GM18505 (cell line): ENCODE measurements at regions not wholly inside any gene's neighbourhood (a gene's known extent, or its start where the extent isn't known, plus 50 kb on each side); places are given as distances from the start of the nearest gene placed in this dataset.

Source experiments
- ATAC-seq: cut with Tn5 transposase; IDR thresholded peaks from one replicate; pipeline ENCODE4 v1.9.1; 2021; ENCODE audit not compliant: unreplicated experiment
- POLR2A ChIP-seq: IDR thresholded peaks from 4 replicates; pipeline ENCODE4 v1.6.1; 2011; ENCODE audit warnings: borderline replicate concordance; ENCODE audit not compliant: insufficient read depth, insufficient read length; ENCODE audit errors: extremely low read depth

GRCh38 chr13:106145997-106146864 is 389.2 kb downstream of the EFNB2 start:
- no peak for TF ChIP-seq POLR2A

DNA sequence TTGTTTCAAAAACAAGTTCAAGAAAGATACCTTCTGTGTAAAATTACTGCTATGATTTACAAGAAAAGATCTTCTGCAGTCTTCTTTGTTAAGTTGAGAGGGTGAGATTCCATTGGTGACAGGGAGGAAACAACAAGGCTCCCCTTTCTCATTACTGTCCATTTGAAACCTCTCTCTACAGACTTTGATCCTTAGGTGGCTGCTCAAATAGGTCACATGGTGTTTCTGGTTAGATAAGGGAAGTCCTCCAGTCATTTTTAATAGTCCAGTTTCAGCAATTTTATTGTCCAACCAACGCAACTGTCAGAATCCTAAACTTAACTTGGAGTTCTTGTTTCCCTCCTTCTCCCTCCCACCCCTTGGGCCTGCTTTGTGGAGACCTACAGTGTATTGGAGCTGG is 390.4 kb downstream of the EFNB2 start:
- TF ChIP-seq POLR2A: no peak

More at GRCh38 chr13:106145997-106146864, 389.2 kb downstream of the EFNB2 start:
- no peak for ATAC-seq

GRCh38 chr13:106143930-106144709 is 391.3 kb downstream of the EFNB2 start:
- no peak for ATAC-seq
- no peak for TF ChIP-seq POLR2A

More for the DNA sequence above, 390.4 kb downstream of the EFNB2 start:
- no peak for ATAC-seq

- no peak for TF ChIP-seq POLR2A
- no peak for ATAC-seq
Observed at GRCh38 chr13:106143392-106143791, 392.1 kb downstream of the EFNB2 start.

DNA sequence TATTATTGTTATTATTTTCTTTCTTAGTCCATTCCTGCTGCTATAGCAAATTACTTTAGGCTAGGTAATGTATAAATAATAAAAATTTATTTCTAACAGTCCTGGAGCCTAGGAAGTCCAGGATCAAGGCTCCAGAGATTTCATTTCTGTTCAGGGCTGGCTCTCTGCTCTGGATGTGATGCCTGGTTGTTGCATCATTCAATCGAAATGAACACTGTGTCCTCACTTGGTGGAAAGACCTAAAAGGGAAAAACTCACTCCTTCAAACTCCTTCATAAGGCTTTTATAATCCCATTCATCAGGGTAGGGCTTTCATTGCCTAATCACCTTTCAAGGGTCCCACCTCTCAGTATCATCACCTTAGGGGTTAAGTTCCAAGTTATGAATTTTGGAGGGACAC is 395.0 kb downstream of the EFNB2 start:
- no peak for TF ChIP-seq POLR2A
- no peak for ATAC-seq

- TF ChIP-seq POLR2A: no peak
- ATAC-seq: no peak
Observed at GRCh38 chr13:106139942-106140341, 395.5 kb downstream of the EFNB2 start.

- no peak for TF ChIP-seq POLR2A
- no peak for ATAC-seq
Observed at GRCh38 chr13:106139377-106139776, 396.1 kb downstream of the EFNB2 start.

GRCh38 chr13:106138620-106139019 is 396.8 kb downstream of the EFNB2 start:
- no peak for TF ChIP-seq POLR2A
- no peak for ATAC-seq

DNA sequence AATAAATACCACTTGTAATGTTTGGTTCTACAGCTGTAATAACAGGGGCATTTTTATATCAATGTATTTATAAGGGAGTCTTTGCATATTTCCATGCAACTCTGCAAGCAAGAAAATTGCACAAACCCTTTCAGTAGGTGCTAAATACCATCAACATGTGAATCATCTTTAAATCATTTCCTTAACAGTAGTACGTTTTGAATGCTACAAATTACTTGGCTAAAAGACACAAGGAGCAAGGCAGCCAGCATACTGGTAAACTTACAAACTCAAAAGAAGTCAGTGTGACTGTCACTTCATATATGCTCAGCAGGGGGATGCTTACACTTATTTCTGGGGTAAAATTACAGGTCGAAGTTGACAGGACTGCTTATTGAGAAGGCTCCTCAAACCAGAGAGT is 402.4 kb downstream of the EFNB2 start:
- ATAC-seq: no peak
- no peak for TF ChIP-seq POLR2A

DNA sequence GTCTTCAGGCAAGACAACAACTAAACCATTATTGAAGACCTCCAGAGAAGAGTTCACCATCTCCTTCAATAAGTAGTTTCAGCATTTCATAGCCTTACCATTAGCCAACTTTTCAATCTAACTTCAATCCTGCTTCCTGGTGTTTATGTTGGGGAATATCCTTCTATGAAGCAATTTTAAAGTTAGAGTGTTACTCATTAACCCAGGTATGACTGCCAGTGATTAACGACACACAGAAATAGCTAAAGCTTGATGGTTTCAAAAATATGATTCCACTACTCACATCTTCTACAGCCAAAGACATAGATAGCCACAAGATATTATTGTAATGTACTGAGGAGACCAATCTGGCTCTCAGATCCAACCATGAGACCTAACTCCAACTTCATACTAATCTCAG is 403.2 kb downstream of the EFNB2 start:
- no peak for ATAC-seq
- no peak for TF ChIP-seq POLR2A

DNA sequence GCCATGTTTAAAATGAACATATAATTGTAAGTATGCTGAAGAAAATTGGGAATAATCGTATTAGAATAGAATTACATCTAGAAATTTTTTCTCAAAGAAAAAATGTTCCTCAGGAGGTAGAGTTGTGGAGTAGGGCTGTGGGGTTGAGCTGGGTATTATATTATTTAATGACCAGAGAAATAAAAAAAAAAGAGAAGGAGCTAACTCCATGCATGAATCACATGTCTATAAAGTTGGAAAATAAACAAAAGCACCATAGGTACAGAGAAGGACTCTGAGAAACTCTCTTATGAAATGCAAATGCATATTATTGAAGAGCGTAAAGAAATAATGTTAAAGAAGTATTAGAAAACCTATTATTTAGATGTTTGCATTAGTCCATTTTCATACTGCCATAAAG is 405.5 kb downstream of the EFNB2 start:
- ATAC-seq: no peak
- no peak for TF ChIP-seq POLR2A

- no peak for TF ChIP-seq POLR2A
- no peak for ATAC-seq
Observed at GRCh38 chr13:106129273-106129672, 406.2 kb downstream of the EFNB2 start.

DNA sequence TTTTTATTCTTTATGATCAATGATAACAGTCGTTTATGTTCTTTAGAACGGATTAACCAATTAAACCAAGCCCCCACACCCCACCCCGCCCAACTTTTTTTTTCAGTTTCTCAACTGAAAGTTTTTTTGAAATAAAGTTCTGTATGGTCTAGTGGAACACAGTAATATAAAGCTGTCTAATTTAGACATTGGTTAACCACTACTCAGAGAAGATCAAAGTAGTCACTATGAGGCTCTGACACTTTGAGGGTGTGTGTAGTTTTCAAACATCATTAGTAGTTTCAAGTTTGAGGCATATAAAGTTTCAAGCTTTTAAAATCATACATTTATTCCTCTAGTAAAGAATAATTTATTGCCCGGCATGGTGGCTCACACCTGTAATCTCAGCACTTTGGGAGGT is 413.2 kb downstream of the EFNB2 start:
- TF ChIP-seq POLR2A: no peak
- no peak for ATAC-seq

DNA sequence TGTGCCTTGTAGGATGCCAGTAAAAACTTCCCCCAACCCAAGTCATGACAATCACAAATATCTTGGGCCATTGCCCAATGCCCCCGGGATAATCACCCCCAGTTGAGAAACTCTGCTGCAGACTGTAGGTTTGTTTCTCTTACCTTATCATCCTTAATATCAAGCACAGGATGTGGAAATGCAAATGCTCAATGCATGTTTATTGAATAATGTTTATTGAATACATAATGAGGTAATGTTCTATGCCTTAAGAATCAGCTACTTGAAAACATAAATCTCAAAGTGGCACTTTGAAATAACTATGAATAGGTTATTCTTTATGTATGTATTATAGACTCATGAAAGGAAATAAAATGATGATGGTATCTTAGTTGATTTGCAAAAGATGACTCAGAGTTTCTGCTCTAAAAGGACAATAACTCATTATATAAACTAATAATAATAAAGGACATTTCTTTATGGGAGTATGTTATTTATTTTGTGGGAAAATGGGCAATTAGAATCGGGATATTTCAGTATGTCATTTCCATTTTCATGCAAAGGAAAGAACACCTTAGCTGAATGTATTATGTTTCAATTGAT is 414.2 kb downstream of the EFNB2 start:
- no peak for TF ChIP-seq POLR2A
- no peak for ATAC-seq

DNA sequence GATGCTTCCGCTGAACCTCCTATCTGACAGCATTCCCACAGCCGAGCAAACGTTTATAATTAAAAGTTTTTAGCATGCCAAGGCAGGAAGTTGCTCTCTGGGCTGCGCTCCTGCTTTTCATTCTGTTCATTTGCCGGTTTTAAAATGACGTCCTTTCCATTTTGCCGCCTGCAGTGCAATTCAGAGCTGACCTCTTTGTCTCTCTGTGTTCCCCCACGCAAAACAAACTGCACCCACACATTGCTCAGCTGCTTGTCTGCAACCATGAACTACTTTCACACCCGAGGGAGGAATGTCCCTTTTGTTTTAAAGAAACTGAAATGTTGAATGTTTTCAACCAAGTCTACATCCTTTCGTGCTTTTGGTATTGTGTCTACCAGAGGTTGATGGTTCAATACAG is 416.5 kb downstream of the EFNB2 start:
- ATAC-seq: no peak
- TF ChIP-seq POLR2A: no peak

DNA sequence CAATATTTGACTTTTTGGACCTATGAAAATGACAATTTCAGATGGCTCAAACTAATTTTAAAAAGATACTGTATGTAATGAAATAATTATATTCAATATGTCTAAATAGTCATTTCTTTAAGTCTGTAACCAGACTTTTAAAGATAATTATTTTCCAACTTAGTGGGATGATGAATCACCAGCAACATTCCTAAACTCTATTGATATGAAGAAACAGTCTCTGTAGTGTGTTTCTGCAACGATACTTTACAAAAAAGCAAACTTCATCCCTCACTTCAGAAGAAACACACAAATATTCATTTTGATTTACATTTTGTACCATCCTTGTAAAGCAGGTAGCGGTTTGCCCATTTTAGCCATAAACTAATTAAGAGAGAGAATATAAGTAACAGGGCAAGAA is 417.4 kb downstream of the EFNB2 start:
- TF ChIP-seq POLR2A: no peak
- ATAC-seq: no peak
